ENCODE measurements at regions not wholly inside any gene's neighbourhood (a gene's known extent, or its start where the extent isn't known, plus 50 kb on each side); places are given as distances from the start of the nearest gene placed in this dataset.

- TF ChIP-seq, protein P1, sequence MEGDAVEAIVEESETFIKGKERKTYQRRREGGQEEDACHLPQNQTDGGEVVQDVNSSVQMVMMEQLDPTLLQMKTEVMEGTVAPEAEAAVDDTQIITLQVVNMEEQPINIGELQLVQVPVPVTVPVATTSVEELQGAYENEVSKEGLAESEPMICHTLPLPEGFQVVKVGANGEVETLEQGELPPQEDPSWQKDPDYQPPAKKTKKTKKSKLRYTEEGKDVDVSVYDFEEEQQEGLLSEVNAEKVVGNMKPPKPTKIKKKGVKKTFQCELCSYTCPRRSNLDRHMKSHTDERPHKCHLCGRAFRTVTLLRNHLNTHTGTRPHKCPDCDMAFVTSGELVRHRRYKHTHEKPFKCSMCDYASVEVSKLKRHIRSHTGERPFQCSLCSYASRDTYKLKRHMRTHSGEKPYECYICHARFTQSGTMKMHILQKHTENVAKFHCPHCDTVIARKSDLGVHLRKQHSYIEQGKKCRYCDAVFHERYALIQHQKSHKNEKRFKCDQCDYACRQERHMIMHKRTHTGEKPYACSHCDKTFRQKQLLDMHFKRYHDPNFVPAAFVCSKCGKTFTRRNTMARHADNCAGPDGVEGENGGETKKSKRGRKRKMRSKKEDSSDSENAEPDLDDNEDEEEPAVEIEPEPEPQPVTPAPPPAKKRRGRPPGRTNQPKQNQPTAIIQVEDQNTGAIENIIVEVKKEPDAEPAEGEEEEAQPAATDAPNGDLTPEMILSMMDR (IDR thresholded peaks at IDR 0.05 in 8 of 11, conservative IDR thresholded peaks at IDR 0.05 in 3 of 11) = no peak
- TF ChIP-seq POLR2A (IDR thresholded peaks at IDR 0.05) = no peak
Measured at GRCh38 chr1:185450060-185450788, 133.2 kb upstream of the IVNS1ABP start.
